ENCODE measurements at regions not wholly inside any gene's neighbourhood (a gene's known extent, or its start where the extent isn't known, plus 50 kb on each side); places are given as distances from the start of the nearest gene placed in this dataset.

DNA sequence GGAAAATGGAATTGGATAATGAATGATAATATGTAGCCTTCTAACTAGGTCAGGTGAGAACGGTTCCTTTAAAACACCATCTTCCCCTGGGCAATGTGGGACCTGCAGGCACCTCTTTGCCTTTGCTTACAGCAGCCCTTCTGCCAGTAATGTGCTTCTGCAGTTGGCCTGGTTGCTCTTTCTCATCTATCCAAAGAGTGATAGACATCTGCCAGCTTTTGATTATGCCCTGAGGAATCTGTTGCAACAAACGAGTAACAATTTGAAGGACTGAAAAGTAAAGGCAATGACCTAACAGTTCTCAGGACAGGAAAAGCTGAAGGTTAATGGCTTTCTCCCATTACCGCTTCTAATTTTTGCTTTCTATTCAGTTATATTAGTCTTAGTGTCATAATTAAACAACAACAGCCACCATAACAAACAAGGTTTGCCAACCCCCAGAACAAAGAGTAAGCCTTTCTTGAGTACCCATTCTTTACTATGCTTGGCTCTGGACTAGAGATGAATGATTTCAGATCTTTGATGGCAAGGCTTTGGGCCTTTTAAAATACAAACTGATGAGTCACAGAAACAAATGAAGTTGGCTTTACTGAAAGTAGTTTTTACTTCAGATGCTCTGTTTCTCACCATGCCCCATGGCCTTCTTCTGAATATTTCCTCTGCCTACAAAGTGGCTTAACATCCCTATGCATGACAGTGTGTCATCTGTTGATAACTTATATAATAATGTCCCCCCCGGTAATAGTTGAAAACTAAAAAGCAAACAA is 76.1 kb upstream of the KRR1 start:
- Histone ChIP-seq H3K4me3 (ENCODE audit: low read depth, low read length) (no peak overlapping the region), H3K36me3 (ENCODE audit: control insufficient read depth, insufficient read depth, low read length) (no peaks in the 10 kb centered on the region), H3K27me3 (ENCODE audit: control insufficient read depth, insufficient read depth, low read length) (no peaks in the 10 kb centered on the region)
- no peak for DNase-seq (ENCODE audit: low read depth)
- TF ChIP-seq CTCF (IDR thresholded peaks at IDR 0.05; ENCODE audit: insufficient read depth, low read length, poor library complexity, severe bottlenecking) = no peak

GRCh38 chr12:75585330-75585729 is 73.9 kb upstream of the KRR1 start:
- DNase-seq (ENCODE audit: low read depth) = peak; percentile 52
- Histone ChIP-seq H3K4me3 (ENCODE audit: low read depth, low read length) (no peak overlapping the region), H3K36me3 (ENCODE audit: control insufficient read depth, insufficient read depth, low read length) (no peaks in the 10 kb centered on the region), H3K27me3 (ENCODE audit: control insufficient read depth, insufficient read depth, low read length) (no peaks in the 10 kb centered on the region)
- no peak for TF ChIP-seq CTCF (IDR thresholded peaks at IDR 0.05; ENCODE audit: insufficient read depth, low read length, poor library complexity, severe bottlenecking)

GRCh38 chr12:75583355-75583754 is 71.9 kb upstream of the KRR1 start:
- Histone ChIP-seq H3K4me3 (ENCODE audit: low read depth, low read length) (no peak overlapping the region), H3K27me3 (ENCODE audit: control insufficient read depth, insufficient read depth, low read length) (no peaks in the 10 kb centered on the region), H3K36me3 (ENCODE audit: control insufficient read depth, insufficient read depth, low read length) (no peaks in the 10 kb centered on the region)
- TF ChIP-seq CTCF (IDR thresholded peaks at IDR 0.05; ENCODE audit: insufficient read depth, low read length, poor library complexity, severe bottlenecking) = no peak
- DNase-seq (ENCODE audit: low read depth) = no peak

DNA sequence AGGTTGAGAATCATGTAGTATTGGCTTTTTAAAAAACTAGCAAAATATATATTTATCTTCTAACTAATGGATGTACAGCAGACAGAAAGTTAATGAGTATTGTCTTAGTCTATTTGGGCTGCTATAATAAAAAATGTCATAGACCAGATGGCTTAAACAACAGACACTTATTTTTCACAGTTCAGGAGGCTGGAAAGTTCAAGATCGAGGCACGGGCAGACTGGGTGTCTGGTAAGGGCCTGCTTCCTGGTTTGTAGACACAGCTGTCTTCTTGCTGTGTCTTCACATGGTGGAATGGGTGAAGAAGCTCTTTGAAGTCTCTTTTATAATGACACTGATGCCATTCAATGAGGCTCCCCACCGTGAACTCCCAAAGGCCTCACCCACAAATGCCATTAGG is 70.1 kb upstream of the KRR1 start:
- no peak for TF ChIP-seq CTCF (IDR thresholded peaks at IDR 0.05; ENCODE audit: insufficient read depth, low read length, poor library complexity, severe bottlenecking)
- Histone ChIP-seq H3K27me3 (ENCODE audit: control insufficient read depth, insufficient read depth, low read length) (no peaks in the 10 kb centered on the region), H3K36me3 (ENCODE audit: control insufficient read depth, insufficient read depth, low read length) (no peaks in the 10 kb centered on the region), H3K4me3 (ENCODE audit: low read depth, low read length) (no peak overlapping the region)
- DNase-seq (ENCODE audit: low read depth) = no peak

GRCh38 chr12:75579552-75579951 is 68.1 kb upstream of the KRR1 start:
- H3K27me3 ChIP-seq (ENCODE audit: control insufficient read depth, insufficient read depth, low read length) = no peaks in the 10 kb centered on the region
- DNase-seq (ENCODE audit: low read depth) = no peak
- H3K4me3 ChIP-seq (ENCODE audit: low read depth, low read length) = no peak overlapping the region
- TF ChIP-seq CTCF (IDR thresholded peaks at IDR 0.05; ENCODE audit: insufficient read depth, low read length, poor library complexity, severe bottlenecking) = no peak
- H3K36me3 ChIP-seq (ENCODE audit: control insufficient read depth, insufficient read depth, low read length) = no peaks in the 10 kb centered on the region

- no peak for TF ChIP-seq CTCF (IDR thresholded peaks at IDR 0.05; ENCODE audit: insufficient read depth, low read length, poor library complexity, severe bottlenecking)
- H3K4me3 ChIP-seq (ENCODE audit: low read depth, low read length) = no peak overlapping the region
- H3K36me3 ChIP-seq (ENCODE audit: control insufficient read depth, insufficient read depth, low read length) = no peaks in the 10 kb centered on the region
- no peak for DNase-seq (ENCODE audit: low read depth)
- H3K27me3 ChIP-seq (ENCODE audit: control insufficient read depth, insufficient read depth, low read length) = no peaks in the 10 kb centered on the region
Measured at GRCh38 chr12:75578546-75578945, 67.1 kb upstream of the KRR1 start.

Data from kidney epithelial cell (primary cell).